GM19397 (cell line): ENCODE measurements at regions not wholly inside any gene's neighbourhood (a gene's known extent, or its start where the extent isn't known, plus 50 kb on each side); places are given as distances from the start of the nearest gene placed in this dataset.

Experiments used
- ATAC-seq: cut with Tn5 transposase; IDR thresholded peaks from one replicate; pipeline ENCODE4 v1.9.1; 2021; ENCODE audit warnings: mild to moderate bottlenecking, moderate library complexity; ENCODE audit not compliant: unreplicated experiment

DNA sequence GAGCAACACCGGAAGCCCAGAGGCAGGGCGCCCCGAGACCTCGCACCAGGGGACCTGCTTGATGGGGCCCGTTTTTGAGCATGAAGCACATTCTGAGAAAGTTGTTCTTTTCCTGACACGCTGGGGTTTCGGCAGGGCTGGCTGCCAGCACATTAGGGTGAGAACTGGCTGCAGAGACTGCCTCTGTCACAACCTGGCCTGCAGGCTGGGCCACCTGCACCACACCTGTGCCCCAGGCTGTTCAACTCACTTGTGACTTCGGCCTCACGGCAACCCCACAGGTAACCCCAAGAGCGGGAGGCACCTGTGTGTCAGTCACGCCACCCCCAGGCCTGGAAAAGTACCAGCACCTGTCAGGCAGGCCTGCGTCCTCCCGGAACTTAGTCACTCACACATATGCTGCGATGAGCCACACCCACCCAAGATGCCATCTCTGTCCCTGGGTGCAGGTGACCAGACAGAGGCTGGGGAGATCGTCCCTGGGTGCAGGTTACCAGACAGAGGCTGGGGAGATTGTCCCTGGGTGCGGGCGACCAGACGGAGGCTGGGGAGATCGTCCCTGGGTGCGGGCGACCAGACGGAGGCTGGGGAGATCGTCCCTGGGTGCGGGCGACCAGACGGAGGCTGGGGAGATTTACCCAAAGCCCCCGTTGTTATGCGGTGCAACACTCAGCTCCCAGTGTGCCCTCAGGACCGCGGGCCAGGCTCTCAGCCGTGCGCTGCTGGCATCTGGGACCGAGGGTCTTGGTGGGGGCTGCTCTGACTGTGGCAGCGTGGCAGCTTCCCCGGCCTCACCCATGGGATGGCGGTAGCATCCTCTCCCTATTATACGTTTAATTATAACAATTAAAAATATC lies 82.5 kb upstream of the BHLHE23 start:
- ATAC-seq: no peak

DNA sequence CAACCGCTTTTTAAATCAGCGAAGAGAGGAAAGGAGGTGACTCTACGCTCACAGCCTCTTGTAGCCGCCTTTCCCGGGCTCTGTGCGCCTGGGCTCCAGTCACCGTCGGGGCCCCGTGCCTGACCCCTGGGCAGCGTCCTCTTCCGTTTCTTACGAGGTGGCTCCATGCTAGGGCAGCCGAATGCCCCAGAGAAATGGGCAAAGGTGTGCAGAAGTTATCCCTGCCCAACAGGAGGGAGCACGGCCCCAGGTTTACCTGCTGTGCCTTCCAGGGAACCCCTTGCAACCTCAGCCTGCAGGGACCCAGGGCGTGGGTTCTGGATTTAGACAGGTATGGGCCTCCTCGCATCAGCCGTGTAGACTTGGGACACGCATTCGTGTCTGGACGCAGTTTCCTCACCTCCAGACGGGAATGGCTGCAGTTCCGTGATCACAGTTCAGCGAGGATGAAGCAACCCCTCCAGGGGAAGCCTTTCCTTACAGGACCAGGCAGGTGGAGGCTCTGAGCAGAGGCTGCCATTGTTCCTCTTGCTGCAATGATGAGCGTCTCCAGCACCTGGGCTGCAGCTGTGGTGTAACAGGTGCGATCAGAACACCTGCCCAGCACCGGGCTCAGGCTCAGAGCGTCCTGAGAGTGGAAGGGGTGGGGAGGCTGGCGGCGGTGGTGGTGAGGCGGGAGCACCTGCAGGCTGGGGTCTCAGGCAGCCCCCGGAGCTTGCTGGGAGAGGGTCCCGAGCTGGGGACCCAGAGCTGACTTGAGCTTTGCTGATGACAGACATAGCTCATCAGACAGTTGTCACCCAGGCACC lies 81.3 kb upstream of the BHLHE23 start:
- no peak for ATAC-seq

DNA sequence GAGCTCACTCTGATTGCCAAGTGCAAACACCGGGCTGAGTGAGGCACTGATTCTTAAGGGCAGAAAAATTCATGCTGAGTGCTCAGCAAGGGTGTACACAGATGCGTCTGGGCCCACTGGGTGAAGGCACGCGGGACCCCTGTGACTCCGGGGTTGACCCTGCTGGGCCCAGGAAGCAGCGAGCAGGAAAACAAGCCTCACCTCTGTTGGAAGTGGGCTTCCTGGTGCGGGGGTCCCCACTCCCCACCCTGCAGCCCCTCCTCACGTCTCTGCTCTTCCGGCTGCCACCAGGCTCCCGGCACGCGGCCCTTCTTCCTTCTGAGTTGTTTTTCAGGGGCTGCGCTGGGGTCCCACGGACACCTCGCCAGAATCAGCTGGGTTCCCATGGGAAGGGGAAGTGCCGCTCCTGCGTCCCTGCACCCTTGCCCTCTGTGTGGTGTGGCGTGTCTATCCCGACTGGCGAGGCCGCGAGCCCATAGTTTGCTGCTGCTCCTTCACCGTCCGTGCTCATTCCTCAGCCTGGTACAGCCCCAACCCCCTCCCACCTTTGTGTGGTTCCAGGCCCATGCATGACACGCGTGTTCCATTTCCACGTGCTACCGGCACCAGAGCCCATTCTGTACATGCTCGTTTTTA lies 80.6 kb upstream of the BHLHE23 start:
- ATAC-seq: no peak

DNA sequence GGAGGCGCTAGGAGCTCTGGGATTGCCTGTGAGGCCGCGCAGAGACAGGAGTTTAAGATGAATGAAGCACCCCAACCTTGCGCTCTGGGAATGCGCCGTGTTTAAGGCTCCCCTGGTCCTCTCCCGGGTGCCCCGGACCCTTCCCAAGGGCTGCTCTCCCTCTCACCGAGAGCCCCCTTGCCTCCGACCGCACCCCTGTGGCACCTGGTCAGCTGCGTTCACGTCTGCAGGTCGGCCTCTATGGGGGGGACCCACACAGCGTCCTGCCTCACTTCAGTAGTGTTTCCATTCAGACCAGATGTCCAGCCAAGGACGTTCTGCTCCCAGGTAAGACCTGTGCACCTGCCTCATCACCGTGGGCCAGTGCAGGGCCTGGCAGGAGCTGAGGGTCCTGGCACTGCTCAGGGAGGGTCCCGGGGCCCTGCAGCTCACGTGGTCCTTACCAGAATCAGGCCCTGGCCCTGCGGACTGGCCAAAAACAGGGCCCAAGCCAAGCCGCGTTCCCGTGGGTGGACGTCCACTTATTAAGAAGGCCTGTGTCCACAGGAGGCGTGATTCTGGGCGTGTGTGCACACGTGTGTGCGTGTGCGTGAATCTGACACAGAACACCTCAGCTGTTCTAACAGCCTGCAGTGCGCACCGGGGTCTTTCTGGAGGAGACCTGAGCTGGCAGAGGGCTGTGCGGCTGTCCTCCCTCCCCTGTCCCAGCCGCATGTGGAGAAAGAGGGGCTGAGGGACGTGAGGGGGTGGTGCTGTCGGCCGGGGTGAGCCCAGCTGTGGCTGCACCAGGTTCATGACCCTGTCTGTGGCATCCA lies 79.9 kb upstream of the BHLHE23 start:
- no peak for ATAC-seq

DNA sequence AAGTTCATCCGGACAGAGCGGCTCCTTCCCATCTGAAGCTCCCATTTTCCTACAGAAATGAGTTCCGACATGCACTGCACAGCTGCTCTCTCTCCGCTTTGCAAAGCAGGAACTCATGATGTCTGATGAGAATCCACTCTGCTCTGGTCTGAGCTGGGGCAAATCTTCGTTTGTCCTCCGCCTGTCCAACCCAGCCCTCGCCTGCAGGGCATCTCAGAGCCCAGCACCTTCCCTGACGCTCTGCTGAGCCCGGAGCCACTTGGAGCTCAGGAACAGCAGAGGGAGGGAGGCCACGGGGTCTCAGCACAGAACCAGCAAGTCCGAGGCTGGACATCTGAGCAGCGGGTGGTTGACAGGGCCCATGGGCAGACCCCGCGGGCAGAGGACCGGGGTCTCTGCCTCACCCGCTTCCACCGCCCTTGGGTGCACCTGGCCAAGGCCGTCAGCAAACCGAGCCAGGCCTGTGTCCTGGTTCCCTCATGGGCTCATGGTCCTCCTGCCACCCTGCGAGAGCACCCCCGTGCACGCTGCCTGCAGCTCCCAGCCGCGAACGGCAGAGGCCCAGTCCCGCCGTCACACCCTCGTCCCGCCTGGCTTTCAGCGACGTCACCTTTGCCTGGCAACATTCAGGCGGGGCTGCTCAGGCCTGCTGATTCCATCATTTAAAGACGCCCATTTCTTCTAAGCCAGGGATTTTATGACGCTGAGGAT lies 78.5 kb upstream of the BHLHE23 start:
- no peak for ATAC-seq

DNA sequence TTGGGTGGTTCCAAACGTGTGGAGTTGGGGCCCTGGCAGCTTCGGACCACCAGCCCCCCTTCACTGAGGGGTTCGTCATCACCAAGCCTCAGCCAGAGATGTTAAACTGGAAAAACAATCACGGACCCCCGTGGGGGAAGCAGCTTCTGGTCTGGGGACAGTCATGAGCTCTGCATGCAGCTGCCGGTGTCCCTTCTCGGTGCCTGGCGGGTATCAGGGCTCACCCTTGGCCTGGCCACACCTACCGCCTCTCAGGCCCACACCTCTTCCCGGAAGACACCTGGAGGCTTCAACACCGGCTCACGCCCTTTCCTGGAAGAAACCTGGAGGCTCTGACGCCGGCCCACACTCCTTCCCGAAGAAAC lies 77.8 kb upstream of the BHLHE23 start:
- ATAC-seq: no peak

DNA sequence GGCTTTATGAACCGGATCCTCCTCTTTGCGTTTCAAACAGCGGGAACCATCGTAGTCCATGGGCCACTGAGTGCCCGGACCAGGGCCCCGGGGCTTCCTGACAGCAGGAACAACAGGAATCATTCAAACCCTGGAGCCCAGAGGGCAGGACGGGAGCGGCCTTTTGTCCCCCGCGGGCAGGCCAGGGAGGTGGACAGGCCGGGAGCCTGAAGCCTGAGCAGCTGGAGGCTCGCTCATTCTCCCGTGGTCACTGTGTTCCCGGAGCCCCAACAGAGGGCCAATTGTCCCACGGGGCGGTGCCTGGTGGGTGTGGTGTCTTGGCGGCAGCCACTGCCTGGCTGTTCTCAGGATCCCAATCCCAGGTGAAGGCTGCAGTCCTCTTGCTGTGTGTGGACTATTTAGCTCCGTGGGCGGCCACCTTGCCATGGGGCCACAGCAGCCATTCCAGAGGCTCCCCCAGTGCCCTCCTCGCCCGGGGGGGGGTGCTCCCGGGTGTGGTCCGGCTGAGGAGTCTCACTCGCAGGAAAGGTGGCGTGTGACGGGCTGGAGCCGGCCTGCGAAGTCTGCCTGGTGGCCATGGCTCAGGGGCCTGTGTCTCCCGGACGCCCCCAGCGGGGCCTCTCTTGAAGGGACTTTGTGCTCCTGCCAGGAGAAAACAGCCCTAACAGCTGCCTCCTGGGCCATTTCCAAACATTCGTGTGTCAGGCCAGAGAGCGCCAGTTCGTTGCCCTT lies 77.2 kb upstream of the BHLHE23 start:
- no peak for ATAC-seq

DNA sequence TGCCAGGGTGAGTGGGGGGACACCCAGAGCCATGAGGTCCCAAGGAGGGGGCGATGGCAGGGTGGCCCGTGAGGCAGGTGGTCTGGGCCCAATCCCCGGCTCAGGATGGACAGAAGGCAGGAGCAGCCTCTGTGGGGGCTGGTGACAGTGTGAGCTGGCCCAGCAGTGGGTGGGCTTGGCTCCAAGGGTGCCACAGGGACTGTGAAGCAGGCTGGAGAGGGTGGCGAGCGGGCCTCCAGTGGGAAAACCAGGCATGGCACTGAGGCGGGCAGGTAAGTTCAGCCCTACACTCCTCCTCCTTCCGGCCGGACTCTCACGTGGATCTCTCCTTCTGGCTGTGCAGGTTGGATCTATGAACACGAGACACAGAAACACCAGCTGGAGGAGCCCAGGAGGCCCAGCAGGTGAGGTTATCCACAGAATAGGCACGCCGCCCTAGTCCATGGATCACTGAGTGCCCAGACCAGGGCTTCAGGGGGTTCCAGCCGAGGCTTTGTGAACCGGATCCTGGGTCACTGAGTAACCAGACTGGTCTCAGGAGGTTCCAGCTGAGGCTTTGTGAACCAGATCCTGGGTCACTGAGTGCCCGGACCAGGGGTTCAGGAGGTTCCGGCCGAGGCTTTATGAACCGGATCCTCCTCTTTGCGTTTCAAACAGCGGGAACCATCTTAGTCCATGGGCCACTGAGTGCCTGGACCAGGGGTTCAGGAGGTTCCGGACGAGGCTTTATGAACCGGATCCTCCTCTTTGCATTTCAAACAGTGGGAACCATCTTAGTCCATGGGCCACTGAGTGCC lies 76.4 kb upstream of the BHLHE23 start:
- no peak for ATAC-seq

DNA sequence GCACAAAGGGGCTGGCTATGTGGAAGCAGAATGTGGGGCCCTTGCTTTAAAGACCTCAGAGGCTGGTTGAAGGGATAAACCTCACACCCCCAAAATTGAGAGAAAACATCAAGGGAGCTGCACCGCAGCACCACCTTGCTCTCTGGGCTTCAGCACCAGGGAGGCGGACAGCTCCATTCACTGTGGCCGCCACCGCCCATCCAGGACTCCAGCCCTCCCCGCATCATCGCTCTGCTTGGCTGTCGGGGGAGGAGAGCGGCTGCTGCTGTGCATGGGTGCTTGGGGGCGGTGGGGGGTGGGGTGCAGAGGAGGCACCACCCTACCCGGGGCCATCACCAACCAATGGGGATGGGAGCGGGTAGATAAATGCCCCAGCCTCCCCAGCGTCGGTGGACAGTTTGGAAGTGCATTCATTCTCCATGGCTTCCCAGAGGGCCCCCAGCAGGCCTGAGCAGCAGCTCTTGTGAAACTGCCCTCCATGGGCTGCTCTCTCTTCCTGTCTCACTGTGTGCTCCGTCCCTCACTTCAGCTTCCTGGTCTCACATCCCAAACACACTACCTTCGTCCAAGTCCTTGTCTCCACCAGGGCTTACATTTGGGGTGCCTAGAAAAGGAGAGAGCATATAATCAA lies 75.7 kb upstream of the BHLHE23 start:
- no peak for ATAC-seq

DNA sequence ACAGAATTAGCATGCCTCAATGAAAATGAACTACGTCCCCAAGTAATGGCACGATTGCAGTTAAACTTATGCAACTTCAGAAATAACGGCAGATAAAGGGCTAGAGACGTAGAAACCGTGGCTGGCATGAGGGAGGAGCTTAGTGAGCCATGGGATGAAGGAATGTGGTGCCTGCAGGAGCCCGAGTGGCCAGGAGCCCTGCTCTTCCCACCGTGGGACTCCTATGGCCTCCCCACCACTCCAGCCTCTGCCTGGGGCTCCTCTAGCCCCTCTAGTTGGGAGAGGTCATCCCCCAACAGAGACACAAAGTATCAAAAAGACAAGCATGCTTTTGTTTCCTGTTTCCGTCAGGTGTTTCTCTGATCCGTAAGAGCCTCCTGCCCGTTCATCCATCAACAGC lies 75.1 kb upstream of the BHLHE23 start:
- ATAC-seq: no peak

DNA sequence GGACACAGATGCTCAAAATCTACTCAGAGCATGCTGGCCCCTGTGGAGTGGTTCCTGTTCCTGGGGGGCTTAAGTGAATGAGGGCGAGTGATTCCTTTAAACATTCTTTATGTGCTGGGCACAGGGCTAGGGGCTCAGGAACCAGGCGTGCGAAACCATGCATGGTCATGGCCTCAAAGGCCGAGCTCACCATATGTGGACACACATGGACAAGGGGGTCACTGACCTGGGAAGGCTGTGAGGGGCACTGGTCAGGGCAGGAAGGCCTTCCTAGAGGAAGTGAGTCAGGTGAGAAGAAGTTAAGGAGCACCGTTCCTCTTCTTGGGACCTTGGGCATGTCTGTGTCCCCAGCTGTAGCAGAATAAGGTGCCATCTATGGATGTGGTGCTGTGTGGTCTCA lies 74.6 kb upstream of the BHLHE23 start:
- ATAC-seq: no peak

DNA sequence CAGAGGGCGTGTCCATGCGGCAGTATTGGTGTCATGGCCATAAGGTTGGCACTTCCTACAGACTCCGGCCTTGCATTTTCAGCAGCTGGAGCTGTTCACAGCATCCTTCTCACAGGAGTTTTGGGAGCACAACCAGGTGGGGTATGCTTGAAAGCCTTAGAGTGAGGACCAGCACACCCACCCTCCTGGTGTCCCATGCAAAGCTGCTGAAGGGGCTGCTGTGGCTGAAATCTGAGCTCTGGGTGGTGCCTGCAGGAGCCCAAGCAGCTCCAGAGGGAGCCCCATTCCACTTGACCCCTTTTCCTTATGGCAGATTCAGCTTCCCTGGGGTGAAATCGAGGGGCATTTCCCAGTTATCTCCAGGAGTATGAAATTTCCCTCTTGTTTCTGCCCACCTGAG lies 74.0 kb upstream of the BHLHE23 start:
- ATAC-seq: no peak

DNA sequence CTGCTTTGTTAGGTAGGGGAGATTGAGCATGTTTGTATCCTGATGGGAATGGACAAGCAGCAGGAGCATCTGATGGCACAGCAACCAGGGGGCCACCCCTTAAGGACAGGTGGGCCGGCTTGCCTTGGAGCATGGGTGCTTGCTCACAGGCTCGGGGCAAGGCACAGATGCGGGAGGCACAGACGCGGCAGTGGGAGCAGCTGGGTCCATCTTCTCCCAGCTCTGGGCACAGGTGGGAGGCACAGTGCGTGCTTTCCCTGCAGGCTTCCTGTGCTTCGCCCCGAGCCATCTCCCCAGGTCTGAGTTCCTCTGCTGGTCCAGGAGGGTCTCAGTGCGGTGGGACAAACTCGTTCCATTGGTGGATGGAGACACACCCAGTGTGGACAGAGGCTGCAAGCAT lies 73.6 kb upstream of the BHLHE23 start:
- ATAC-seq: no peak

DNA sequence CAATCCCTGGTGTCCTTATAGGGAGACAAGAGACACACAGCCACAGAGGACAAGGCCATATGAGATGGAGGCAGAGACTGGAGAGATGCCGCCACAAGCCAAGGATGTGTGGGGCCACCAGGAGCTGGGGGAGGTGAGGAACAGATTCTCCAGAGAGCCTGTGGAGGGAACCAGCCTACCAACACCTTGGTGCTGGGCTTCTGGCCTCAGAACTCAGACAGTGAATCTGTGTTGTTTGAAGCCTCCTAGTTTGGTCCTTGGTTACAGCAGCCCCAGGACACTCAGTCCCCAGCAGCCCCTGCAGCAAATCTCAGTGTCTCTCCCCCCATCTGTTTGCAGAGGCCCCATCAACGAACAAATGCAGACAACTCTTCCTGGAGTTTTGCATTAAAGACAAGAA lies 73.2 kb upstream of the BHLHE23 start:
- ATAC-seq: no peak

DNA sequence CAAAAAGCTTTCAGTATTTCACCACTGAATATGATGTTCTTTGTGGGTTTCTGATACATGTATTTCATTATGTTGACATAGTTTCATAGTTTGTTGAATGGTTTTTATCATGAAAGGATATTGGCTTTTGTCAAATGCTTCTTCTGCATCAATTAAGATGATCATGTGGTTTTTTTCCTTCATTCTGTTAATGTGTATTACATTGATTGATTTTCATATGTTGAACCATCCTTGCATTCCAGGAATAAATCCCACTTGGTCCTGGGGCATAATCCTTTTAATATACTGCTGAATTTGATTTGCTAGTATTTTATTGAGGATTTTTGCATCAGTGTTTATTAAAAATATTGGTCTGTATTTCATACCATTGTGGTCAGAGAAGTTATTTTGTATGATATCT lies 70.9 kb upstream of the BHLHE23 start:
- no peak for ATAC-seq

DNA sequence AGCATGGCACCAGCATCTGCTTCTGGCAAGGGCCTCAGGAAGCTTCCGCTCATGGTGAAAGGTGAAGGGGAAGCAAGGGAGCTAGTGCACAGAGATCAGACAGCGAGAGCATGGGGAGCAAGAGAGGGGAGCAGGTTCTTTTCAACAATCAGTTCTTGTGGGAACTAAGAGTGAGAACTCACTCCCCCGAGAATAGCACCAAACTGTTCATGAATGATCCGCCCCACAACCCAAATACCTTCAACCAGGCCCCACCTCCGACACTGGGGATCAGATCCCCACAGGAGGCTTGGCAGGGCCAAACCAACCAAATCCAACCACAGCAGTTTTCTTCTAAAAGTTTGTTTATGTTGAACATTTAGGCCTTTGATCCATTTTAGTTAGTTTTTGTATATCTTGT lies 69.7 kb upstream of the BHLHE23 start:
- ATAC-seq: no peak

DNA sequence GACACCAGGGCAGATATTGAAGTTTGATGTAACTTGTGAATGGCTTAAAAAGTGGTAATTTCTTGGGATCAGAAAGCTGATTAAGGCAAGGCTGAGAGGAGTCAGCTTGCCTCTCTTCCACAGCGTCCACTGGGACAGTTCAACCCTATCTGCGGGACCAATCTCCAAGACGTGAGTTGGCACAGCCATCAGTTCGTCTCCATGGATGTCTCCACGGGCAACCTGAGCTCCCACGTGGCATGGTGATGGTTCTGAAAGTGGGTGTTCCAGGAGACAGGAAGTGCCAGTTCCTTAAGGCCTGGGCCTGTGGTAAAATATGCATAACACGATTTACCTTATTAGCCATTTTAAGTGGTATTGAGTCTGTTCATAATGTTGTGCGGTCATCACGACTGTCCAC lies 67.9 kb upstream of the BHLHE23 start:
- ATAC-seq: no peak

DNA sequence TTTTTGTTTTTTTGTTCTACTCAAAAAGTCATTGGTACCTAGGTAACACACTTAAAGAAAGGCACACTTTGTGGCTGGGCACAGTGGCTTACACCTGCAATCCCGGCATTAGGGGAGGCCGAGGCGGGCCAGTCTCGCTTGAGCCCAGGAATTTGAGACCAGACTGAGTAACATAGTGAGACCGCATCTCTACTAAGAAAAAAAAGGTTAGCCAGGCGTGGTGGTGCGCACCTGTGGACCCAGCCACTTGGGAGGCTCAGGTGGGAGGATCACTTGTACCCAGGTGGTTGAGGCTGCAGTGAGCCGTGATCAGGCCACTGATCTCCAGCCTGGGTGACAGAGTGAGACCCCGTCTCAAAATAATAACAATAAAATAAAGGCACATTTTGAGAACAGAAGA lies 67.4 kb upstream of the BHLHE23 start:
- no peak for ATAC-seq

DNA sequence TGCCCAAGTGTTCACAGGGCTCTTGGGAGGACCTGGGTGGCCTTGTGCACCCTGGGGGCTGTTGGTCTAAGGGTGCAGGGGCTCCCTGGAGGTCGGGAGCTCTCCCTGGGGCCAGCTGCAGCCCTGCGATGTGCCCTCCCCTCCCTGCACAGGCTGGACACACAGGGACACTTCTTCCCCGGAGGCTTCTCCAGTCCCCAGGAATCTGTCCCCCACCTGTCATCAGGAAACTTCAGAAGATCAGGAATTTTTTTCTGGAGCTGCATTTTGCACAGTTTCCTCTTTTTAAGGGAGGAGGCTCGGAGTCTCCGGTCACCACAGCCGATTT lies 66.9 kb upstream of the BHLHE23 start:
- ATAC-seq: no peak
